AML-193 (cell line): ENCODE measurements at regions not wholly inside any gene's neighbourhood (a gene's known extent, or its start where the extent isn't known, plus 50 kb on each side); places are given as distances from the start of the nearest gene placed in this dataset.
"Not testable (repeated sequence)": the region's sequence is repeated elsewhere in the genome, so short reads cannot be mapped to it uniquely, and the experiment has no call there.

ENCODE experiments used
- DNase-seq, 2 experiments: peaks; one replicate each; lab custom pipeline; 2025; lab: John Stamatoyannopoulos, UW

- DNase-seq: no peak
Observed at GRCh38 chr22:35183917-35184316, 73.4 kb upstream of the HMGXB4 start.

- no peak for DNase-seq
Observed at GRCh38 chr22:35186492-35186891, 70.8 kb upstream of the HMGXB4 start.

GRCh38 chr22:35188930-35189329 lies 68.4 kb upstream of the HMGXB4 start:
- DNase-seq: not testable (repeated sequence)

- no peak for DNase-seq
Observed at GRCh38 chr22:35189559-35189958, 67.7 kb upstream of the HMGXB4 start.

GRCh38 chr22:35191412-35191811 lies 65.9 kb upstream of the HMGXB4 start:
- DNase-seq: no peak

GRCh38 chr22:35192129-35192918 lies 65.0 kb upstream of the HMGXB4 start:
- no peak for DNase-seq

- DNase-seq: no peak
Observed at GRCh38 chr22:35195226-35195625, 62.1 kb upstream of the HMGXB4 start.

- DNase-seq: no peak
Observed at GRCh38 chr22:35195821-35196220, 61.5 kb upstream of the HMGXB4 start.

GRCh38 chr22:35197071-35197470 lies 60.2 kb upstream of the HMGXB4 start:
- DNase-seq: no peak

GRCh38 chr22:35197886-35198285 lies 59.4 kb upstream of the HMGXB4 start:
- no peak for DNase-seq

- no peak for DNase-seq
Observed at GRCh38 chr22:35198738-35199137, 58.6 kb upstream of the HMGXB4 start.

- DNase-seq: no peak
Observed at GRCh38 chr22:35202376-35202775, 54.9 kb upstream of the HMGXB4 start.

GRCh38 chr22:35203583-35203982 lies 53.7 kb upstream of the HMGXB4 start:
- no peak for DNase-seq

- DNase-seq: no peak
Observed at GRCh38 chr22:35204807-35205775, 52.2 kb upstream of the HMGXB4 start.

GRCh38 chr22:35205961-35206360 lies 51.3 kb upstream of the HMGXB4 start:
- DNase-seq: no peak

GRCh38 chr22:35206889-35207288 lies 50.4 kb upstream of the HMGXB4 start:
- no peak for DNase-seq
